ENCODE measurements at regions not wholly inside any gene's neighbourhood (a gene's known extent, or its start where the extent isn't known, plus 50 kb on each side); places are given as distances from the start of the nearest gene placed in this dataset.

GRCh38 chr4:110268790-110269189 lies 70.4 kb upstream of the ELOVL6 start:
- Histone ChIP-seq H3K79me2 (ENCODE audit: insufficient read depth, low read length) (no peaks in the 10 kb centered on the region), H2BK120ac (ENCODE audit: low read depth, low read length, poor library complexity, severe bottlenecking) (no peak overlapping the region), H3K27ac (ENCODE audit: insufficient read length, low read depth, low read length) (no peak overlapping the region), H4K5ac (ENCODE audit: insufficient read length, low read depth, low read length) (no peak overlapping the region), H3K23me2 (ENCODE audit: insufficient read length, low read depth, low read length, poor library complexity, severe bottlenecking) (no peaks in the 10 kb centered on the region), H4K91ac (ENCODE audit: insufficient read length, low read depth, low read length) (no peak overlapping the region), H4K20me1 (ENCODE audit: control insufficient read depth, insufficient read depth, insufficient read length) (no peaks in the 10 kb centered on the region), H2AK5ac (ENCODE audit: insufficient read length, low read length) (no peak overlapping the region), H3K4me2 (ENCODE audit: insufficient read depth, insufficient read length, low read length) (no peak overlapping the region), H3K23ac (ENCODE audit: insufficient read length, low read depth, low read length) (no peak overlapping the region), H3T11ph (ENCODE audit: low read length) (no peak overlapping the region), H3K4ac (ENCODE audit: low read depth, low read length) (no peak overlapping the region), H2AFZ (ENCODE audit: low read length) (no peak overlapping the region), H3K56ac (ENCODE audit: insufficient read length, low read depth, low read length) (no peak overlapping the region), H2BK20ac (ENCODE audit: low read depth, low read length, poor library complexity, severe bottlenecking) (no peak overlapping the region), H4K8ac (replicated peaks; ENCODE audit: insufficient read length, low read depth, low read length) (no peak overlapping the region), H3K4me1 (ENCODE audit: insufficient read depth, low read length) (no peaks in the 10 kb centered on the region), H3K18ac (ENCODE audit: insufficient read length, low read depth, low read length) (no peak overlapping the region), H2BK12ac (ENCODE audit: insufficient read length, low read depth, low read length) (no peak overlapping the region), H2BK15ac (ENCODE audit: low read depth, low read length) (no peak overlapping the region), H3K79me1 (ENCODE audit: insufficient read depth, low read depth, low read length, poor library complexity, severe bottlenecking) (no peaks in the 10 kb centered on the region), H3K9ac (ENCODE audit: extremely low read depth, insufficient read length, low read length) (no peak overlapping the region), H2BK5ac (ENCODE audit: insufficient read length, low read length) (no peak overlapping the region), H3K27me3 (ENCODE audit: insufficient read depth, low read length) (no peaks in the 10 kb centered on the region), H3K9me3 (ENCODE audit: control insufficient read depth, low read depth, low read length) (no peaks in the 10 kb centered on the region), H3K14ac (ENCODE audit: insufficient read depth, low read length) (no peak overlapping the region)
- no peak overlapping the region for H3K27ac Mint-ChIP-seq
- WGBS (ENCODE audit: extremely low coverage, insufficient read length, low lambda C conversion rate): no CpG with 5 or more reads among the region's 5 CpGs
- no peak for TF ChIP-seq CTCF (conservative IDR thresholded peaks at IDR 0.05)
- H3K4me1 Mint-ChIP-seq: peaks cover 4 to 8% of the 10 kb centered on the region in 2 experiments; a peak in 2 of 4 replicates
- no peaks in the 10 kb centered on the region for H3K9me3 Mint-ChIP-seq
- H3K27me3 Mint-ChIP-seq (ENCODE audit: low read depth): no peaks in the 10 kb centered on the region; the same call in 1 of the 2 replicates
- no peaks in the 10 kb centered on the region for H3K36me3 Mint-ChIP-seq (ENCODE audit: insufficient read depth in 1 of 3, low read depth in 3 of 3)
- no peak overlapping the region for H3K4me3 Mint-ChIP-seq
- no peak for DNase-seq

Data from H9 (cell line).